ENCODE measurements at regions not wholly inside any gene's neighbourhood (a gene's known extent, or its start where the extent isn't known, plus 50 kb on each side); places are given as distances from the start of the nearest gene placed in this dataset.

GRCh38 chr10:123517901-123518300, 148.3 kb upstream of the GPR26 start:
- TF ChIP-seq POLR2A (IDR thresholded peaks at IDR 0.05; ENCODE audit: low read depth, low read length): no peak
- TF ChIP-seq POLR2AphosphoS5 (IDR thresholded peaks at IDR 0.05; ENCODE audit: low read depth, low read length): no peak
- no peak for TF ChIP-seq SPI1 (IDR thresholded peaks at IDR 0.05; ENCODE audit: low read depth, low read length)
- TF ChIP-seq TAF1 (IDR thresholded peaks at IDR 0.05; ENCODE audit: low read depth, low read length): no peak
- no peak for TF ChIP-seq PAX5 (IDR thresholded peaks at IDR 0.05; ENCODE audit: insufficient read depth, low read length, severe bottlenecking)
- TF ChIP-seq POU2F2 (IDR thresholded peaks at IDR 0.05; ENCODE audit: low read depth, low read length): no peak
